Spleen (tissue), 11 donors: ENCODE measurements at regions not wholly inside any gene's neighbourhood (a gene's known extent, or its start where the extent isn't known, plus 50 kb on each side); places are given as distances from the start of the nearest gene placed in this dataset.

ENCODE experiments used
- DNase-seq: peaks from one replicate; pipeline ENCODE4 v3.0.0-alpha.2; 2020
- H3K27ac ChIP-seq, 8 donors: fragments of 200-600 bp; sonication (generic) in 7 of 8; 1 replicate in 4 of 8; 2 replicates in 4 of 8; pipeline versions ENCODE4 v1.5.0 to v1.8.0; 2016 to 2021; ENCODE audit warnings: inconsistent platforms in 4 of 8, mild to moderate bottlenecking in 4 of 8, moderate library complexity in 1 of 8
- H3K27me3 ChIP-seq, 7 donors: fragments of 200-600 bp; sonication (generic) in 6 of 7; replicated peaks in 1 of 7; 1 replicate in 4 of 7; 2 replicates in 3 of 7; pipeline versions ENCODE4 v1.5.0 to v1.8.0; 2016 to 2021; ENCODE audit warnings: inconsistent platforms in 3 of 7, mild to moderate bottlenecking in 1 of 7
- H3K36me3 ChIP-seq, 6 donors: fragments of 200-600 bp; sonication (generic) in 5 of 6; 1 replicate in 4 of 6; 2 replicates in 2 of 6; pipeline versions ENCODE4 v1.5.0 to v1.8.0; 2016 to 2021; ENCODE audit warnings: inconsistent platforms in 2 of 6
- H3K4me1 ChIP-seq, 6 donors: fragments of 200-600 bp; sonication (generic) in 5 of 6; 1 replicate in 3 of 6; 2 replicates in 3 of 6; pipeline versions ENCODE4 v1.5.0 to v1.8.0; 2016 to 2021; ENCODE audit warnings: inconsistent platforms in 3 of 6
- H3K4me3 ChIP-seq, 8 donors: fragments of 200-600 bp; sonication (generic) in 7 of 8; 1 replicate in 4 of 8; 2 replicates in 4 of 8; pipeline versions ENCODE4 v1.5.0 to v1.8.0; 2016 to 2021; ENCODE audit warnings: inconsistent platforms in 4 of 8, mild to moderate bottlenecking in 4 of 8, moderate library complexity in 2 of 8
- H3K9me3 ChIP-seq, 8 donors: fragments of 200-600 bp; sonication (generic) in 7 of 8; 1 replicate in 4 of 8; 2 replicates in 4 of 8; pipeline versions ENCODE4 v1.5.0 to v1.8.0; 2016 to 2021; ENCODE audit warnings: inconsistent platforms in 4 of 8
- CTCF ChIP-seq, 11 experiments: fragments of 200-600 bp in 7 of 11; fragments of 450-650 bp in 4 of 11; sonication (generic) in 4 of 11; IDR thresholded peaks in 8 of 11; conservative IDR thresholded peaks in 3 of 11; 1 replicate in 7 of 11; 2 replicates in 4 of 11; pipeline versions ENCODE4 v1.4.0 to v1.8.0; 2016 to 2021; ENCODE audit warnings: antibody characterized with exemption in 11 of 11, inconsistent platforms in 4 of 11, mild to moderate bottlenecking in 1 of 11
- POLR2A ChIP-seq, 3 donors: fragments of 450-650 bp; IDR thresholded peaks; one replicate each; pipeline ENCODE4 v1.5.1; 2017; ENCODE audit warnings: antibody characterized with exemption in 3 of 3, mild to moderate bottlenecking in 1 of 3
- POLR2AphosphoS5 ChIP-seq, 3 donors: sonication (generic); formaldehyde crosslinking; IDR thresholded peaks; one replicate each; pipeline ENCODE4 v1.5.1; 2017; ENCODE audit warnings: antibody characterized with exemption in 3 of 3
- WGBS, 5 donors: extraction: QIAGEN DNeasy Blood & Tissue Kit in 3 of 5; methylation state at CpG; one replicate each; pipeline versions ENCODE4 v1.1.5 to v1.1.7; 2013 to 2018; 5-methylcytosine and 5-hydroxymethylcytosine counted together
- intact Hi-C: fragments of 100-400 bp; cut with DNase I; formaldehyde crosslinking; loops from one replicate; pipeline ENCODE4 v1.15.0; 2023; ENCODE audit warnings: low total_unique reads
- donor health status: healthy with polysubstance abuse.
- donor health status: DM: no; HTN: no; CAD: no; lungs with moderate emphysema.
- donor health status: DM: no; HTN: no; CAD: no.
- donor health status: Bipolar disorder and iron deficiency.
- donor health status: healthy.
- donor health status: DM: no; HTN: no; CAD: no.
- donor health status: DM: yes; HTN: yes; CAD: no.

DNA sequence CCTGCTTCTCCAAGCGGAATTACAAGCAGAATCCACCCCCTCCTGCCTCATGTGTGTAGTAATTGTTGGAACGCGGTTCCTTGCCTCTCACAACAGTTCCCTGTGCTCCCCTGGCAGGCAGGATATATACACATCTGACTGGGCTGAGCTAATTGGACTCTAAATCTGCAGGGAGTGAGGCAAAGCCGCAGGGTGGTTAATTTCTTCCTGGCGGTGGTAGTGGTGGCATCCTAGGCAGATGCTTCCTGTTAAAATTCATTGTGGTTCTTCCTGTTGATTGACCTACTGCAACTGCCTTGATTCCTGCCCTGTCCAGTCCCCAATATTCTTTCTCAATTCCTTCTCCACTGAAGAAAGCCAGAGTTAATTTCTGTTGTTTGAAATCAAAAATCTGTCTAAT is 202.9 kb upstream of the PROK2 start:
- no peak for DNase-seq
- TF ChIP-seq POLR2A (IDR thresholded peaks at IDR 0.05) (no peak), CTCF (IDR thresholded peaks at IDR 0.05 in 8 of 11, conservative IDR thresholded peaks at IDR 0.05 in 3 of 11) (peak in 2 of 11 experiments; percentile 5 to 15), POLR2AphosphoS5 (IDR thresholded peaks at IDR 0.05) (peak in 1 of 3 donors; percentile 70)
- 22 to 38% (median 31%) methylated on average over 5 of the region's 5 CpGs for WGBS, 5 donors

GRCh38 chr3:71987089-71987735 is 202.3 kb upstream of the PROK2 start:
- Histone ChIP-seq H3K36me3 (no peaks in the 10 kb centered on the region), H3K4me1 (peaks cover 6 to 33% (median 15%) of the 10 kb centered on the region in 6 donors), H3K27me3 (peaks cover 0 to 6% (median 0%) of the 10 kb centered on the region in 7 donors), H3K9me3 (peaks cover 0 to 11% (median 4%) of the 10 kb centered on the region in 8 donors), H3K4me3 (no peak overlapping the region), H3K27ac (peak overlapping the region in 5 of 8 donors; percentile 47 to 73 (median 68))
- 56 to 72% (median 63%) methylated on average over 9 of the region's 9 CpGs for WGBS, 5 donors
- no peak for DNase-seq
- intact Hi-C loops, result no loop called here
- TF ChIP-seq POLR2A (IDR thresholded peaks at IDR 0.05) (no peak), POLR2AphosphoS5 (IDR thresholded peaks at IDR 0.05) (no peak), CTCF (IDR thresholded peaks at IDR 0.05 in 8 of 11, conservative IDR thresholded peaks at IDR 0.05 in 3 of 11) (peak in 3 of 11 experiments; percentile 11 to 18 (median 17))

More for the DNA sequence above, 202.9 kb upstream of the PROK2 start:
- H3K4me1 ChIP-seq, result peaks cover 6 to 33% (median 15%) of the 10 kb centered on the region in 6 donors
- H3K4me3 ChIP-seq, result no peak overlapping the region
- H3K27ac ChIP-seq, result peak overlapping the region in 7 of 8 donors; percentile 8 to 73 (median 50)
- intact Hi-C loops, result no loop called here
- H3K27me3 ChIP-seq, result peaks cover 0 to 6% (median 0%) of the 10 kb centered on the region in 7 donors
- H3K36me3 ChIP-seq, result no peaks in the 10 kb centered on the region
- H3K9me3 ChIP-seq, result peaks cover 0 to 11% (median 4%) of the 10 kb centered on the region in 8 donors

- WGBS, 5 donors, result 70 to 78% (median 75%) methylated on average over 6 of the region's 6 CpGs
- Histone ChIP-seq H3K4me1 (peaks cover 6 to 33% (median 15%) of the 10 kb centered on the region in 6 donors), H3K4me3 (no peak overlapping the region), H3K36me3 (no peaks in the 10 kb centered on the region), H3K27me3 (peaks cover 0 to 6% (median 0%) of the 10 kb centered on the region in 7 donors), H3K9me3 (peaks cover 0 to 11% (median 4%) of the 10 kb centered on the region in 8 donors), H3K27ac (no peak overlapping the region)
- intact Hi-C loops, result no loop called here
- DNase-seq, result no peak
- TF ChIP-seq POLR2AphosphoS5 (IDR thresholded peaks at IDR 0.05), result no peak
- TF ChIP-seq POLR2A (IDR thresholded peaks at IDR 0.05), result no peak
- TF ChIP-seq CTCF (IDR thresholded peaks at IDR 0.05 in 8 of 11, conservative IDR thresholded peaks at IDR 0.05 in 3 of 11), result no peak
Observed at GRCh38 chr3:71986606-71987005, 201.7 kb upstream of the PROK2 start.

DNA sequence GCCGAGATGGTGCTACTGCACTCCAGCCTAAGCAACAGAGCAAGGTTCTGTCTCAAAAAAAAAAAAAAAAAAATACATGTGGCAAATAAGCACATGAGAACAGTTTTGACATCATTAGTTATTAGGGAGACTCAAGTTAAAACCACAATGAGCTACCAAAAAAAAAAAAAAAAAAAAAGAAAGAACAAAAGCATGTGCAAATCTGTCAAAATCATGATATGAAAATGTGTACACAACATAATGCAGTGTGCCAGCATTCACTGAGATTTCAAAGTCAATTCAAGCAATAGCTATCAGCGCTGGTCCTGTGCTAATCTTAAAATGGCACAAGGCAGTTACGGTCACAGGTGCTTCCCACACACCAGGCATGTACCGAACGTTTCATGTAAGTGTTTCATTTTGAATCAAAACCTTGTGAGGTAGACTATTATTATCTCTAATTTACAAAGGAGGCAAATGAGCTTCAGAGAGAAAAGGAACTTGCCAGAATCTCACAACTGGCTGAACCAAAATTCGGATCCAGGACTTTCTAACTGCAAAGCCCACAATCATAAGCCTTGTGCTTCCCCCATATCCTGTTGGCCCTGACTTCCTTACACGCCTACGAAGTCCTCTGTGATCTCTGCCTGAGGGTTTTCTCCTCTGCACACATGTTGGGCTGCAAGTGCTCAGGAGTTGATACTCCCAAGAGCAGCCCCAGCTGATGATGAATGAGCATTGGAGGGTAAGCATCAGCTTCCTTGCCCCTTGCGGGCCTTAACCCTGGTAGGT is 200.1 kb upstream of the PROK2 start:
- TF ChIP-seq POLR2AphosphoS5 (IDR thresholded peaks at IDR 0.05), result peak in 1 of 3 donors; percentile 18
- TF ChIP-seq POLR2A (IDR thresholded peaks at IDR 0.05), result no peak
- no peak for TF ChIP-seq CTCF (IDR thresholded peaks at IDR 0.05 in 8 of 11, conservative IDR thresholded peaks at IDR 0.05 in 3 of 11)
- H3K4me3 ChIP-seq, result no peak overlapping the region
- peak overlapping the region in 2 of 8 donors; percentile 48 to 64 for H3K27ac ChIP-seq
- H3K27me3 ChIP-seq, result peaks cover 0 to 6% (median 0%) of the 10 kb centered on the region in 7 donors
- H3K36me3 ChIP-seq, result no peaks in the 10 kb centered on the region
- H3K9me3 ChIP-seq, result no peaks in the 10 kb centered on the region
- peaks cover 6 to 33% (median 15%) of the 10 kb centered on the region in 6 donors for H3K4me1 ChIP-seq
- DNase-seq, result no peak
- WGBS, 5 donors, result 16 to 28% (median 22%) methylated on average over 9 of the region's 9 CpGs
- intact Hi-C loops, result no loop called here
